OCI-LY7 (cell line): ENCODE measurements at regions not wholly inside any gene's neighbourhood (a gene's known extent, or its start where the extent isn't known, plus 50 kb on each side); places are given as distances from the start of the nearest gene placed in this dataset.

Source experiments
- BruUV-seq: library from RNA; stranded (reverse); fragments of 400-500 nt; replicated peaks from 2 replicates; lab custom pipeline; 2021; lab: Mats Ljungman, UMichigan
- CTCF ChIA-PET: fragments of 300-600 bp; sonication (Branson Sonifier 250); formaldehyde crosslinking; loops from one replicate; lab custom pipeline; 2022; ENCODE audit warnings: antibody characterized with exemption; ENCODE audit not compliant: unreplicated experiment; lab: Charles Lee
- POLR2A ChIA-PET: fragments of 300-600 bp; sonication (Branson Sonifier 250); formaldehyde crosslinking; loops from one replicate; lab custom pipeline; 2022; ENCODE audit warnings: antibody characterized with exemption; lab: Charles Lee
- DNase-seq: peaks from one replicate; pipeline ENCODE4 v3.0.0-alpha.2; 2015; ENCODE audit warnings: low spot score
- H2AFZ ChIP-seq: fragments of 200-600 bp; sonication (generic), shearing (Covaris generic); 2 replicates; pipeline ENCODE4 v1.6.1; 2014; ENCODE audit warnings: mild to moderate bottlenecking, antibody characterized with exemption, low read length, moderate library complexity
- H3K27ac ChIP-seq: fragments of 200-600 bp; sonication (generic); 2 replicates; pipeline ENCODE4 v1.5.1; 2014; ENCODE audit warnings: mixed run types, low read depth, mild to moderate bottlenecking, moderate library complexity, low read length, inconsistent platforms; ENCODE audit not compliant: poor library complexity, severe bottlenecking
- H3K36me3 ChIP-seq: fragments of 200-600 bp; sonication (generic); 2 replicates; pipeline ENCODE4 v1.6.1; 2014; ENCODE audit warnings: mild to moderate bottlenecking, antibody characterized with exemption, low read length, moderate library complexity, mixed read lengths; ENCODE audit not compliant: insufficient read depth
- H3K4me1 ChIP-seq: fragments of 200-600 bp; sonication (generic); 2 replicates; pipeline ENCODE4 v1.5.1; 2014; ENCODE audit warnings: mild to moderate bottlenecking, low read length; ENCODE audit not compliant: insufficient read depth, poor library complexity, severe bottlenecking
- H3K4me2 ChIP-seq: fragments of 200-600 bp; sonication (generic); 2 replicates; pipeline ENCODE4 v1.6.1; 2014; ENCODE audit warnings: mild to moderate bottlenecking, low read length
- H3K4me3 ChIP-seq: fragments of 200-600 bp; sonication (generic); 2 replicates; pipeline ENCODE4 v1.5.1; 2014; ENCODE audit warnings: mild to moderate bottlenecking, low read depth, low read length; ENCODE audit not compliant: poor library complexity, severe bottlenecking
- H3K79me2 ChIP-seq: fragments of 200-600 bp; sonication (generic); 2 replicates; pipeline ENCODE4 v1.6.1; 2016; ENCODE audit warnings: low read depth, mild to moderate bottlenecking, low read length, moderate library complexity, mixed read lengths; ENCODE audit not compliant: insufficient read depth
- H3K9me2 ChIP-seq: fragments of 200-600 bp; sonication (generic); 2 replicates; pipeline ENCODE4 v1.6.1; 2016; ENCODE audit warnings: mild to moderate bottlenecking, low read length, mixed read lengths; ENCODE audit not compliant: insufficient read depth
- H3K9me3 ChIP-seq: fragments of 200-600 bp; sonication (generic); 2 replicates; pipeline ENCODE4 v1.6.1; 2014; ENCODE audit warnings: mild to moderate bottlenecking, mixed run types, low read length, mixed read lengths
- H4K20me1 ChIP-seq: fragments of 200-600 bp; sonication (generic); 2 replicates; pipeline ENCODE4 v1.6.1; 2014; ENCODE audit warnings: mild to moderate bottlenecking, antibody characterized with exemption, low read length, moderate library complexity, mixed read lengths; ENCODE audit not compliant: insufficient read depth
- EZH2phosphoT487 ChIP-seq: fragments of 200-600 bp; sonication (generic); IDR thresholded peaks from 2 replicates; pipeline ENCODE4 v1.6.1; 2018; ENCODE audit warnings: low read depth, borderline replicate concordance, mild to moderate bottlenecking, mixed run types, antibody characterized with exemption, low read length, moderate library complexity, mixed read lengths
- intact Hi-C: fragments of 100-400 bp; cut with micrococcal nuclease; formaldehyde crosslinking; loops from one replicate; pipeline ENCODE4 v1.10.0; 2022; ENCODE audit not compliant: unreplicated experiment
- TF ChIP-seq, protein P1 (sequence below): fragments of 200-600 bp; sonication (generic); conservative IDR thresholded peaks from 2 replicates; pipeline ENCODE4 v1.5.1; 2014; ENCODE audit warnings: mild to moderate bottlenecking, antibody characterized with exemption, low read length, moderate library complexity, mixed read lengths

DNA sequence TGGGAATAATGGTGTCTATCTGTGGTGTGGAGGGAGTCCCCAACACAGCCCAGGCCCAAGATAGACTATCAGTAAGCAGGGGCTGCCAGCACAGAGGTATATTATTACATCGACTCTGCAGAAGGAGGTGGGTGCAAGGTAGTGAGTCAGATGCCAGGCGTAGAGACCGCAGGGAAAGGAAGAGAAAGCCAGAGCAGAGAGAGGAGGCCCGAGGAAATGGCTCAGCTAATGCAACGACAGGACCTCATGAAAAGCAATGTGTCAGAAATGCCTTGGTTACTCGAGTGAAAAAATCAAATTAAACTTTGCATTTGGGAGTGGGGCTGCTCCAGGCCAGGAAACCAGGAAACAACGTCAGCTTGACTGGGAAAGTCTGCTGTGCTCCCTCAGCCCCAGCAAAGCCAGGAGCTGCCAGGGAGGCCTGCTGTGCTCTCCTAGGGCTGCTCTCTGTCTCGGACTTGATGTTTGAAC is 173.2 kb downstream of the SUDS3 start:
- POLR2A ChIA-PET: no interaction called here
- no peak for DNase-seq
- H2AFZ ChIP-seq: no peak overlapping the region
- TF ChIP-seq, protein P1, sequence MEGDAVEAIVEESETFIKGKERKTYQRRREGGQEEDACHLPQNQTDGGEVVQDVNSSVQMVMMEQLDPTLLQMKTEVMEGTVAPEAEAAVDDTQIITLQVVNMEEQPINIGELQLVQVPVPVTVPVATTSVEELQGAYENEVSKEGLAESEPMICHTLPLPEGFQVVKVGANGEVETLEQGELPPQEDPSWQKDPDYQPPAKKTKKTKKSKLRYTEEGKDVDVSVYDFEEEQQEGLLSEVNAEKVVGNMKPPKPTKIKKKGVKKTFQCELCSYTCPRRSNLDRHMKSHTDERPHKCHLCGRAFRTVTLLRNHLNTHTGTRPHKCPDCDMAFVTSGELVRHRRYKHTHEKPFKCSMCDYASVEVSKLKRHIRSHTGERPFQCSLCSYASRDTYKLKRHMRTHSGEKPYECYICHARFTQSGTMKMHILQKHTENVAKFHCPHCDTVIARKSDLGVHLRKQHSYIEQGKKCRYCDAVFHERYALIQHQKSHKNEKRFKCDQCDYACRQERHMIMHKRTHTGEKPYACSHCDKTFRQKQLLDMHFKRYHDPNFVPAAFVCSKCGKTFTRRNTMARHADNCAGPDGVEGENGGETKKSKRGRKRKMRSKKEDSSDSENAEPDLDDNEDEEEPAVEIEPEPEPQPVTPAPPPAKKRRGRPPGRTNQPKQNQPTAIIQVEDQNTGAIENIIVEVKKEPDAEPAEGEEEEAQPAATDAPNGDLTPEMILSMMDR: no peak
- TF ChIP-seq EZH2phosphoT487: no peak
- no peaks in the 10 kb centered on the region for H3K4me1 ChIP-seq
- CTCF ChIA-PET: no interaction called here
- H3K36me3 ChIP-seq: no peaks in the 10 kb centered on the region
- H3K27ac ChIP-seq: no peak overlapping the region
- H3K9me2 ChIP-seq: no peaks in the 10 kb centered on the region
- no peak overlapping the region for H3K4me3 ChIP-seq
- H3K9me3 ChIP-seq: no peaks in the 10 kb centered on the region
- H3K79me2 ChIP-seq: no peaks in the 10 kb centered on the region
- H3K4me2 ChIP-seq: no peak overlapping the region
- BruUV-seq: no TSS peak
- intact Hi-C loops: no loop called here
- H4K20me1 ChIP-seq: no peaks in the 10 kb centered on the region

DNA sequence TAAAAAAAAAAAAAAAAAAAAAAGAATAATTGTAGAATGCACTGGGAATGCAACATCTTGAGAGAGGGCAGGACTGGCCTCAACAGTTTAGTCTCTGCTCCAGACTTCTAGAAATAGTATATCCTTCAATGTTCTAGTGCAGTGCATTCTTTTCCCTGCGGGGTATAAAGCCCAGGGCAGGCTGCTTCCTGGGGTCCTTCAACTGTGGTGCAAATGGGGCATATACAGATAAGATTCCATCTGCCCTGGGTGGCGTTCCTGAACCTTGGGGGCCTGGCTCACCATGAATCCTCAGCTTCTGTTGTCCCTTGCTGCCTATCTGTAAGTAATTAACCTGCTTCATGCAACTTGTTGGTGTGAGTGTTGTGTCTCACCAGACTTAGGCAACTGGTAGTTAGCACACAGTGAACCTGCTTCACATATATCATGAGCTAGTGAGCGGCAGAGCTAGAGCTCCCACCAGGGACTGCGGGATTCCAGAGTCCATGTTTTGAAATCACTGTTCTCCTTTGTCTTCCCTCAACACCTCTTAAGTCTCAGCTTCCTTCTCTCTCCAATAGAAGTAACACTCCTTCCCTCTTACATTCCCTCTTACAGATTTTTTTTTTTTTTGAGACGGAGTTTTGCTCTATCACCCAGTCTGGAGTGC is 177.6 kb downstream of the SUDS3 start:
- no peak for TF ChIP-seq EZH2phosphoT487
- TF ChIP-seq, protein P1: no peak
- Histone ChIP-seq H3K4me2 (no peak overlapping the region), H3K27ac (no peak overlapping the region), H3K79me2 (no peaks in the 10 kb centered on the region), H4K20me1 (no peaks in the 10 kb centered on the region), H2AFZ (no peak overlapping the region), H3K9me3 (no peaks in the 10 kb centered on the region), H3K9me2 (no peaks in the 10 kb centered on the region), H3K4me1 (no peaks in the 10 kb centered on the region), H3K36me3 (no peaks in the 10 kb centered on the region), H3K4me3 (no peak overlapping the region)
- ChIA-PET POLR2A (interaction anchor here (0.6 to 0.7 kb wide), 2 partner anchors 194 to 391 kb away, joined by 3 to 4 read pairs; no protein-coding TSS in a partner anchor), CTCF (interaction anchor here (0.5 kb wide), 1 partner anchor 891 kb away, joined by 8 read pairs; no protein-coding TSS in a partner anchor)
- DNase-seq: no peak
- intact Hi-C loops: no loop called here
- BruUV-seq: no TSS peak

DNA sequence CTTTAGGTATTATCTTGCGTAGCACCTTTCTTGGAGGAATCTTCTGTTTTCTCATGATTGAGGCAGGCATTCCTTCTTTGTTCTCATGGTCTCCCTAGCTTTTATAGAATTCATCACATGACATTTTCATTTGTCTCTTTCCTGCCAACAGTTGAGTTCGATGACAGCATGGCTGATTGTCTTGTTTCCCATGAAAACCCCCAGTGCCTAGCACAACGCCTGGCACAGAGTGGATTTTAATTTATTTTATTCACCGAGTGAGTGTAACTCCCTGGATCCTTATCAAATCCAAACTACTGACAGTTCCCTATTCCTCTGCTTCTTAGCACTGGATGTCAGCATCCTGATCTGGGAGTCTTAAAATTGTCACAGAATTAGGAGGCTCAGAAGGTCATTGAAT is 182.6 kb downstream of the SUDS3 start:
- Histone ChIP-seq H4K20me1 (no peaks in the 10 kb centered on the region), H3K4me2 (no peak overlapping the region), H2AFZ (no peak overlapping the region), H3K4me3 (no peak overlapping the region), H3K36me3 (no peaks in the 10 kb centered on the region), H3K4me1 (no peaks in the 10 kb centered on the region), H3K9me3 (no peaks in the 10 kb centered on the region), H3K79me2 (no peaks in the 10 kb centered on the region), H3K27ac (no peak overlapping the region), H3K9me2 (no peaks in the 10 kb centered on the region)
- intact Hi-C loops: no loop called here
- DNase-seq: no peak
- no peak for TF ChIP-seq EZH2phosphoT487
- TF ChIP-seq, protein P1: no peak
- ChIA-PET CTCF (no interaction called here), POLR2A (no interaction called here)
- BruUV-seq: no TSS peak
